Ovary (tissue), 3 donors: ENCODE measurements at regions not wholly inside any gene's neighbourhood (a gene's known extent, or its start where the extent isn't known, plus 50 kb on each side); places are given as distances from the start of the nearest gene placed in this dataset.

ENCODE experiments used
- EP300 ChIP-seq: sonication (generic); formaldehyde crosslinking; IDR thresholded peaks from one replicate; pipeline ENCODE4 v1.6.1; 2017; ENCODE audit warnings: antibody characterized with exemption
- TF ChIP-seq, protein P1 (sequence below), 3 donors: fragments of 450-650 bp in 2 of 3; fragments of 200-600 bp in 1 of 3; IDR thresholded peaks; one replicate each; pipeline versions ENCODE4 v1.5.1 to v1.8.0; 2016 to 2022; ENCODE audit warnings: antibody characterized with exemption in 3 of 3, mild to moderate bottlenecking in 1 of 3
- donor health status: DM: no; HTN: no; CAD: no.

GRCh38 chr1:195951313-195951712, 656.9 kb downstream of the KCNT2 start:
- TF ChIP-seq, protein P1, sequence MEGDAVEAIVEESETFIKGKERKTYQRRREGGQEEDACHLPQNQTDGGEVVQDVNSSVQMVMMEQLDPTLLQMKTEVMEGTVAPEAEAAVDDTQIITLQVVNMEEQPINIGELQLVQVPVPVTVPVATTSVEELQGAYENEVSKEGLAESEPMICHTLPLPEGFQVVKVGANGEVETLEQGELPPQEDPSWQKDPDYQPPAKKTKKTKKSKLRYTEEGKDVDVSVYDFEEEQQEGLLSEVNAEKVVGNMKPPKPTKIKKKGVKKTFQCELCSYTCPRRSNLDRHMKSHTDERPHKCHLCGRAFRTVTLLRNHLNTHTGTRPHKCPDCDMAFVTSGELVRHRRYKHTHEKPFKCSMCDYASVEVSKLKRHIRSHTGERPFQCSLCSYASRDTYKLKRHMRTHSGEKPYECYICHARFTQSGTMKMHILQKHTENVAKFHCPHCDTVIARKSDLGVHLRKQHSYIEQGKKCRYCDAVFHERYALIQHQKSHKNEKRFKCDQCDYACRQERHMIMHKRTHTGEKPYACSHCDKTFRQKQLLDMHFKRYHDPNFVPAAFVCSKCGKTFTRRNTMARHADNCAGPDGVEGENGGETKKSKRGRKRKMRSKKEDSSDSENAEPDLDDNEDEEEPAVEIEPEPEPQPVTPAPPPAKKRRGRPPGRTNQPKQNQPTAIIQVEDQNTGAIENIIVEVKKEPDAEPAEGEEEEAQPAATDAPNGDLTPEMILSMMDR (IDR thresholded peaks at IDR 0.05), result no peak
- no peak for TF ChIP-seq EP300
